Mesothelial cell of epicardium (in vitro differentiated cells): ENCODE measurements at regions not wholly inside any gene's neighbourhood (a gene's known extent, or its start where the extent isn't known, plus 50 kb on each side); places are given as distances from the start of the nearest gene placed in this dataset.

Experiments
- DNase-seq, 2 experiments: peaks; one replicate each; pipeline ENCODE4 v3.0.0; 2021; ENCODE audit warnings: low spot score in 2 of 2; ENCODE audit not compliant: unreplicated experiment in 2 of 2
- H3K27ac Mint-ChIP-seq: 2 replicates; pipeline ENCODE4 v1.8.0; 2021; ENCODE audit warnings: mixed read lengths
- H3K27me3 Mint-ChIP-seq: 2 replicates; pipeline ENCODE4 v1.8.0; 2021; ENCODE audit warnings: low read depth, mixed read lengths
- H3K36me3 Mint-ChIP-seq: 2 replicates; pipeline ENCODE4 v1.8.0; 2021; ENCODE audit warnings: mixed read lengths
- H3K4me1 Mint-ChIP-seq: 2 replicates; pipeline ENCODE4 v1.8.0; 2021; ENCODE audit warnings: mixed read lengths
- H3K4me3 Mint-ChIP-seq: 2 replicates; pipeline ENCODE4 v1.8.0; 2021; ENCODE audit warnings: mild to moderate bottlenecking, moderate library complexity, mixed read lengths
- H3K9me3 Mint-ChIP-seq: 2 replicates; pipeline ENCODE4 v1.8.0; 2021; ENCODE audit warnings: mixed read lengths
- CTCF ChIP-seq: fragments of 200-600 bp; sonication (generic); IDR thresholded peaks from one replicate; pipeline ENCODE4 v1.5.0; 2021; ENCODE audit warnings: antibody characterized with exemption; ENCODE audit not compliant: unreplicated experiment

- Mint-ChIP-seq H3K9me3 (no peaks in the 10 kb centered on the region), H3K4me1 (peaks cover 12% of the 10 kb centered on the region), H3K27ac (no peak overlapping the region), H3K36me3 (no peaks in the 10 kb centered on the region), H3K27me3 (no peaks in the 10 kb centered on the region), H3K4me3 (no peak overlapping the region)
- no peak for DNase-seq
- no peak for TF ChIP-seq CTCF
Observed at GRCh38 chr1:232184561-232185530, 445.1 kb downstream of the SIPA1L2 start.

- H3K27ac Mint-ChIP-seq: no peak overlapping the region
- H3K9me3 Mint-ChIP-seq: no peaks in the 10 kb centered on the region
- H3K4me3 Mint-ChIP-seq: no peak overlapping the region
- no peaks in the 10 kb centered on the region for H3K27me3 Mint-ChIP-seq
- H3K36me3 Mint-ChIP-seq: no peaks in the 10 kb centered on the region
- H3K4me1 Mint-ChIP-seq: peaks cover 12% of the 10 kb centered on the region
- DNase-seq: no peak
- no peak for TF ChIP-seq CTCF
Observed at GRCh38 chr1:232183802-232184201, 446.1 kb downstream of the SIPA1L2 start.

- Mint-ChIP-seq H3K36me3 (no peaks in the 10 kb centered on the region), H3K27me3 (no peaks in the 10 kb centered on the region), H3K4me1 (peaks cover 9% of the 10 kb centered on the region), H3K27ac (no peak overlapping the region), H3K4me3 (no peak overlapping the region), H3K9me3 (no peaks in the 10 kb centered on the region)
- no peak for DNase-seq
- no peak for TF ChIP-seq CTCF
Observed at GRCh38 chr1:232183266-232183800, 446.6 kb downstream of the SIPA1L2 start.

- Mint-ChIP-seq H3K27me3 (no peaks in the 10 kb centered on the region), H3K9me3 (no peaks in the 10 kb centered on the region), H3K4me1 (peaks cover 4% of the 10 kb centered on the region), H3K27ac (no peak overlapping the region), H3K36me3 (no peaks in the 10 kb centered on the region), H3K4me3 (no peak overlapping the region)
- no peak for TF ChIP-seq CTCF
- no peak for DNase-seq
Observed at GRCh38 chr1:232182236-232182635, 447.7 kb downstream of the SIPA1L2 start.

- Mint-ChIP-seq H3K9me3 (no peaks in the 10 kb centered on the region), H3K4me1 (peaks cover 4% of the 10 kb centered on the region), H3K27ac (no peak overlapping the region), H3K36me3 (no peaks in the 10 kb centered on the region), H3K27me3 (no peaks in the 10 kb centered on the region), H3K4me3 (no peak overlapping the region)
- DNase-seq: no peak
- no peak for TF ChIP-seq CTCF
Observed at GRCh38 chr1:232180779-232181136, 449.2 kb downstream of the SIPA1L2 start.
